Esophagus squamous epithelium (tissue), 5 donors: ENCODE measurements at regions not wholly inside any gene's neighbourhood (a gene's known extent, or its start where the extent isn't known, plus 50 kb on each side); places are given as distances from the start of the nearest gene placed in this dataset.

Experiments
- DNase-seq: peaks from one replicate; lab custom pipeline; 2025; lab: John Stamatoyannopoulos, UW
- H3K27ac ChIP-seq, 4 donors: fragments of 200-600 bp; sonication (generic); one replicate each; pipeline ENCODE4 v1.5.1; 2016 to 2019; ENCODE audit warnings: mild to moderate bottlenecking in 1 of 4
- H3K27me3 ChIP-seq, 4 donors: fragments of 200-600 bp; sonication (generic); 1 replicate in 3 of 4; 2 replicates in 1 of 4; pipeline versions ENCODE4 v1.5.1 to v1.6.0; 2017 to 2021; ENCODE audit warnings: antibody characterized with exemption in 1 of 4
- H3K36me3 ChIP-seq, 3 donors: fragments of 200-600 bp; sonication (generic); one replicate each; pipeline ENCODE4 v1.5.1; 2016 to 2019
- H3K4me1 ChIP-seq, 3 donors: fragments of 200-600 bp; sonication (generic); one replicate each; pipeline ENCODE4 v1.5.1; 2017 to 2019
- H3K4me3 ChIP-seq, 4 donors: fragments of 200-600 bp; sonication (generic); 1 replicate in 3 of 4; 2 replicates in 1 of 4; pipeline ENCODE4 v1.5.1; 2016 to 2019; ENCODE audit warnings: mild to moderate bottlenecking in 2 of 4, moderate library complexity in 1 of 4
- H3K9me3 ChIP-seq, 3 donors: fragments of 200-600 bp; sonication (generic); one replicate each; pipeline ENCODE4 v1.5.1; 2016 to 2019
- CTCF ChIP-seq, 6 experiments: fragments of 450-650 bp in 4 of 6; fragments of 200-600 bp in 2 of 6; sonication (generic) in 2 of 6; IDR thresholded peaks; one replicate each; pipeline ENCODE4 v1.5.1; 2016 to 2019; ENCODE audit warnings: antibody characterized with exemption in 6 of 6, mild to moderate bottlenecking in 4 of 6, moderate library complexity in 4 of 6
- POLR2A ChIP-seq, 4 donors: fragments of 450-650 bp; IDR thresholded peaks; one replicate each; pipeline ENCODE4 v1.6.1; 2017; ENCODE audit warnings: antibody characterized with exemption in 4 of 4, mild to moderate bottlenecking in 4 of 4, moderate library complexity in 3 of 4
- WGBS, 2 donors: methylation state at CpG; one replicate each; pipeline ENCODE4 v1.1.5; 2018; 5-methylcytosine and 5-hydroxymethylcytosine counted together
- intact Hi-C: fragments of 100-400 bp; cut with DNase I; formaldehyde crosslinking; loops from one replicate; pipeline ENCODE4 v1.15.0; 2022
- donor health status: DM: yes; HTN: yes; CAD: no.

DNA sequence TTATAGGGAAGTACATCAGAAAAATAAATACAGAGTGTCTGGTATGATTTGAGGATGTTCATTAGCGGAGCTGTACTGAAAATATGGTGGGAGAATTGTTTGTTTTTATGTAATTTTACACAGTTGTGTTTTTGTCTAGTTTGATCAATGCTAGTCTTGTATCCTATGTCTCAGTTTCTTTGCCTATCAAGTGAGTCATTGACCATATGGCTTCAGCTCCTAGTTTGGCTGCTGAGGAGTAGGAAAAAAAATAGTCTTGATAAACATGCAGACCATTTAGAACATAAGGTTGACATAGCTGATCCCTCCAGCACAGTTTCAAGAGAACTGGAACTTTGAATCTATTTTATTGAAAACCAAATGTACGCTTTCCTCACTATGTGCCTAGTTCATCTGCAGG lies 1292.1 kb upstream of the FLRT2 start:
- H3K27me3 ChIP-seq, result no peaks in the 10 kb centered on the region
- H3K9me3 ChIP-seq, result no peaks in the 10 kb centered on the region
- H3K36me3 ChIP-seq, result no peaks in the 10 kb centered on the region
- H3K4me1 ChIP-seq, result no peaks in the 10 kb centered on the region
- no peak for DNase-seq
- no peak for TF ChIP-seq CTCF (IDR thresholded peaks at IDR 0.05)
- TF ChIP-seq POLR2A (IDR thresholded peaks at IDR 0.05), result no peak
- intact Hi-C loops, result no loop called here
- no peak overlapping the region for H3K4me3 ChIP-seq
- WGBS, 2 donors, result 78 to 85% methylated on average over 2 of the region's 2 CpGs
- H3K27ac ChIP-seq, result no peak overlapping the region

- H3K9me3 ChIP-seq, result no peaks in the 10 kb centered on the region
- DNase-seq, result no peak
- intact Hi-C loops, result no loop called here
- no peak overlapping the region for H3K27ac ChIP-seq
- TF ChIP-seq CTCF (IDR thresholded peaks at IDR 0.05), result no peak
- no peaks in the 10 kb centered on the region for H3K36me3 ChIP-seq
- no peak overlapping the region for H3K4me3 ChIP-seq
- no peaks in the 10 kb centered on the region for H3K27me3 ChIP-seq
- H3K4me1 ChIP-seq, result peaks cover 0 to 12% (median 0%) of the 10 kb centered on the region in 3 donors
- WGBS, 2 donors, result 82 to 100% methylated on average over 1 of the region's 1 CpG
Observed at GRCh38 chr14:84247693-84248092, 1282.3 kb upstream of the FLRT2 start.

DNA sequence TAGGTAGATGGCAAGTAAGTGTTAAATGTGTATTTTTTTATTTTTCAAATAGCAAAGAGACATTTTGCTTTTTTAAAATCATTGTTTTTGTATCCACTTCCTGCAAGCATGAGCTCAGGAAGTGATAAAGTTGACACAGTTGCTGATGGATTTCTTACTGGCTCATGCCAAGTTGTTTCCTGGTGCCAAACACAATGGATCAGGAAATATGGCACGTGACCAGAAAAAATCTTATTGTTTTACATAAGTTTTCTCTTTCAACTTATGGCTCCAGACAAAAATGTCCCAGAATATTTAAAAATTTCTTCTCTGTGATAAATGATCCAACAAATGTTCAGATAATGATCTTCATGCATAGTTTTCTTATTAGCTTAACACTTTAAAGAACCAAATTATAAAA lies 1279.1 kb upstream of the FLRT2 start:
- H3K4me1 ChIP-seq, result peaks cover 0 to 15% (median 0%) of the 10 kb centered on the region in 3 donors
- intact Hi-C loops, result no loop called here
- no peak for DNase-seq
- no peaks in the 10 kb centered on the region for H3K27me3 ChIP-seq
- no peak overlapping the region for H3K27ac ChIP-seq
- H3K9me3 ChIP-seq, result no peaks in the 10 kb centered on the region
- WGBS, 2 donors, result 8 to 21% methylated on average over 1 of the region's 1 CpG
- no peak for TF ChIP-seq CTCF (IDR thresholded peaks at IDR 0.05)
- TF ChIP-seq POLR2A (IDR thresholded peaks at IDR 0.05), result no peak
- no peaks in the 10 kb centered on the region for H3K36me3 ChIP-seq
- H3K4me3 ChIP-seq, result no peak overlapping the region

GRCh38 chr14:84251411-84252115 lies 1278.4 kb upstream of the FLRT2 start:
- no peaks in the 10 kb centered on the region for H3K36me3 ChIP-seq
- no peak overlapping the region for H3K4me3 ChIP-seq
- DNase-seq, result no peak
- H3K27me3 ChIP-seq, result no peaks in the 10 kb centered on the region
- 41 to 80% methylated on average over 1 of the region's 1 CpG for WGBS, 2 donors
- intact Hi-C loops, result no loop called here
- peaks cover 0 to 15% (median 0%) of the 10 kb centered on the region in 3 donors for H3K4me1 ChIP-seq
- H3K27ac ChIP-seq, result no peak overlapping the region
- H3K9me3 ChIP-seq, result no peaks in the 10 kb centered on the region
- TF ChIP-seq CTCF (IDR thresholded peaks at IDR 0.05), result no peak
- TF ChIP-seq POLR2A (IDR thresholded peaks at IDR 0.05), result no peak

DNA sequence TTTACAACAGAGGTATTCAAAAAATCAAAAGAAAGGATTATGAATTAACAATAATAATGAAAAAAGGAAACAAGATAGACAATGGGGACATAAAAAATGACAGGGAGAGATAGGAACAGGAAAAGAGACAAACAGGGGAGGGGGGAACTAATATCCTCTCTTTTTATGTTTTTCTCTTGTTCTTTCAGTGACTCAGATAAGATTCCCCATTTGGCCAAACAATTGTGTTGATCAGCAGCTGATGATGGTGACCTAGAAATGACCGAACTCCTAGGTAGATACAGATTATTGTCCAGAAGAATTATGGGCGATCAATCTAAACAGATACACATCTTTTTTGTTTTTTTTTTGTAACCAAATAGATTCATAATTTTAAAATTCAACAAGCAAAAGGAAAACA lies 1277.2 kb upstream of the FLRT2 start:
- WGBS, 2 donors, result 73 to 84% methylated on average over 2 of the region's 2 CpGs
- no peak overlapping the region for H3K4me3 ChIP-seq
- peaks cover 0 to 15% (median 0%) of the 10 kb centered on the region in 3 donors for H3K4me1 ChIP-seq
- no peak for DNase-seq
- H3K36me3 ChIP-seq, result no peaks in the 10 kb centered on the region
- H3K9me3 ChIP-seq, result no peaks in the 10 kb centered on the region
- TF ChIP-seq POLR2A (IDR thresholded peaks at IDR 0.05) (no peak), CTCF (IDR thresholded peaks at IDR 0.05) (no peak)
- H3K27ac ChIP-seq, result no peak overlapping the region
- intact Hi-C loops, result no loop called here
- no peaks in the 10 kb centered on the region for H3K27me3 ChIP-seq
